GM23248 (cell line): ENCODE measurements at regions not wholly inside any gene's neighbourhood (a gene's known extent, or its start where the extent isn't known, plus 50 kb on each side); places are given as distances from the start of the nearest gene placed in this dataset.

Source experiments
- DNase-seq: peaks from one replicate; pipeline ENCODE4 v3.0.0-alpha.2; 2015
- H2AFZ ChIP-seq: fragments of 200-600 bp; sonication (generic); 2 replicates; pipeline ENCODE4 v1.6.1; 2016; ENCODE audit warnings: antibody characterized with exemption
- H3F3A ChIP-seq: fragments of 200-600 bp; sonication (generic); 2 replicates; pipeline ENCODE4 v1.6.1; 2016; ENCODE audit warnings: mild to moderate bottlenecking, antibody characterized with exemption, mixed run types; ENCODE audit not compliant: insufficient read depth
- H3K27ac ChIP-seq: fragments of 200-600 bp; sonication (generic); 2 replicates; pipeline ENCODE4 v1.5.1; 2016; ENCODE audit warnings: mild to moderate bottlenecking
- H3K27me3 ChIP-seq: fragments of 200-600 bp; sonication (generic); replicated peaks from 2 replicates; pipeline ENCODE4 v1.6.1; 2016; ENCODE audit warnings: mild to moderate bottlenecking; ENCODE audit not compliant: insufficient read depth
- H3K36me3 ChIP-seq: fragments of 200-600 bp; sonication (generic); 2 replicates; pipeline ENCODE4 v1.6.1; 2016; ENCODE audit warnings: low read depth, mild to moderate bottlenecking
- H3K4me1 ChIP-seq: fragments of 200-600 bp; sonication (generic); 2 replicates; pipeline ENCODE4 v1.6.1; 2016; ENCODE audit warnings: mild to moderate bottlenecking; ENCODE audit not compliant: insufficient read depth
- H3K4me2 ChIP-seq: fragments of 200-600 bp; sonication (generic); one replicate; pipeline ENCODE4 v1.6.1; 2016; ENCODE audit warnings: mild to moderate bottlenecking; ENCODE audit not compliant: unreplicated experiment
- H3K4me3 ChIP-seq: fragments of 200-600 bp; sonication (generic); 2 replicates; pipeline ENCODE4 v1.5.1; 2016; ENCODE audit warnings: mild to moderate bottlenecking
- H3K79me2 ChIP-seq: fragments of 200-600 bp; sonication (generic); 2 replicates; pipeline ENCODE4 v1.6.1; 2016; ENCODE audit warnings: mild to moderate bottlenecking; ENCODE audit not compliant: insufficient read depth
- H3K9ac ChIP-seq: fragments of 200-600 bp; sonication (generic); 2 replicates; pipeline ENCODE4 v1.6.1; 2016; ENCODE audit warnings: mild to moderate bottlenecking
- H3K9me2 ChIP-seq: fragments of 200-600 bp; sonication (generic); 2 replicates; pipeline ENCODE4 v1.6.1; 2016; ENCODE audit warnings: mixed run types, mild to moderate bottlenecking, moderate library complexity; ENCODE audit not compliant: insufficient read depth
- H3K9me3 ChIP-seq: fragments of 200-600 bp; sonication (generic); one replicate; pipeline ENCODE4 v1.6.1; 2017; ENCODE audit warnings: low read depth
- H4K20me1 ChIP-seq: fragments of 200-600 bp; sonication (generic); 2 replicates; pipeline ENCODE4 v1.6.0; 2016; ENCODE audit not compliant: insufficient read depth
- EZH2 ChIP-seq: fragments of 200-600 bp; sonication (generic); IDR thresholded peaks from 2 replicates; pipeline ENCODE4 v1.6.1; 2018; ENCODE audit warnings: antibody characterized with exemption, mild to moderate bottlenecking; ENCODE audit not compliant: insufficient read depth, poor library complexity, severe bottlenecking
- EZH2phosphoT487 ChIP-seq: fragments of 200-600 bp; sonication (generic); IDR thresholded peaks from 2 replicates; pipeline ENCODE4 v1.6.1; 2018; ENCODE audit warnings: antibody characterized with exemption, moderate library complexity, mild to moderate bottlenecking, low read depth; ENCODE audit not compliant: insufficient read depth
- WGBS, 2 experiments: methylation state at CpG; one replicate each; pipeline ENCODE4 v1.1.6; 2015 to 2017; ENCODE audit warnings: low lambda C conversion rate in 2 of 2, low coverage in 1 of 2; ENCODE audit errors: missing lambda C conversion rate in 2 of 2; 5-methylcytosine and 5-hydroxymethylcytosine counted together
- in situ Hi-C: fragments of 300-500 bp; cut with MboI; formaldehyde crosslinking; loops from 2 replicates; pipeline ENCODE4 v1.15.0; 2020

- no peaks in the 10 kb centered on the region for H3K9me2 ChIP-seq
These were observed 68.7 kb upstream of the CDH6 start for GRCh38 chr5:31124651-31125305.

GRCh38 chr5:31124026-31124425, 69.5 kb upstream of the CDH6 start:
- no peaks in the 10 kb centered on the region for H3K9me3 ChIP-seq
- TF ChIP-seq EZH2 (no peak), EZH2phosphoT487 (no peak)
- H3K4me1 ChIP-seq = peaks cover 22% of the 10 kb centered on the region
- H3K4me3 ChIP-seq = no peak overlapping the region
- no peaks in the 10 kb centered on the region for H4K20me1 ChIP-seq
- no peaks in the 10 kb centered on the region for H3K9me2 ChIP-seq
- H3K36me3 ChIP-seq = no peaks in the 10 kb centered on the region
- no peaks in the 10 kb centered on the region for H3K27me3 ChIP-seq
- DNase-seq = no peak
- in situ Hi-C loops = no loop called here
- H3F3A ChIP-seq = 0 out of 2 replicates have a peak, but pooled peaks cover 11% of the 10 kb centered on the region
- H3K79me2 ChIP-seq = no peaks in the 10 kb centered on the region
- no peak overlapping the region for H3K4me2 ChIP-seq
- no peak overlapping the region for H2AFZ ChIP-seq
- H3K27ac ChIP-seq = no peak overlapping the region
- 82 to 87% methylated on average over 1 of the region's 1 CpG for WGBS, 2 experiments
- no peak overlapping the region for H3K9ac ChIP-seq

More at GRCh38 chr5:31124651-31125305, 68.7 kb upstream of the CDH6 start:
- H3K36me3 ChIP-seq = no peaks in the 10 kb centered on the region
- peaks cover 18% of the 10 kb centered on the region for H3K4me1 ChIP-seq
- H2AFZ ChIP-seq = no peak overlapping the region
- no peak overlapping the region for H3K4me2 ChIP-seq
- H3K79me2 ChIP-seq = no peaks in the 10 kb centered on the region
- H3K27ac ChIP-seq = no peak overlapping the region
- no peak for DNase-seq
- no peaks in the 10 kb centered on the region for H3K27me3 ChIP-seq
- H3F3A ChIP-seq = 0 out of 2 replicates have a peak, but pooled peaks cover 10% of the 10 kb centered on the region
- H3K4me3 ChIP-seq = no peak overlapping the region
- no peaks in the 10 kb centered on the region for H3K9me3 ChIP-seq
- no peak for TF ChIP-seq EZH2
- no peaks in the 10 kb centered on the region for H4K20me1 ChIP-seq
- no peak overlapping the region for H3K9ac ChIP-seq
- in situ Hi-C loops = no loop called here
- WGBS, 2 experiments = 84 to 90% methylated on average over 5 of the region's 5 CpGs

- no peaks in the 10 kb centered on the region for H3K27me3 ChIP-seq
- H2AFZ ChIP-seq = no peak overlapping the region
- no peak overlapping the region for H3K27ac ChIP-seq
- no peak overlapping the region for H3K4me2 ChIP-seq
- H3K4me3 ChIP-seq = no peak overlapping the region
- no peaks in the 10 kb centered on the region for H3K79me2 ChIP-seq
- H3F3A ChIP-seq = 0 out of 2 replicates have a peak, but pooled peaks cover 11% of the 10 kb centered on the region
- peaks cover 22% of the 10 kb centered on the region for H3K4me1 ChIP-seq
- H3K9me2 ChIP-seq = no peaks in the 10 kb centered on the region
- H3K9ac ChIP-seq = no peak overlapping the region
- in situ Hi-C loops = no loop called here
- H4K20me1 ChIP-seq = no peaks in the 10 kb centered on the region
- 72 to 73% methylated on average over 4 of the region's 4 CpGs for WGBS, 2 experiments
- H3K36me3 ChIP-seq = no peaks in the 10 kb centered on the region
- TF ChIP-seq EZH2phosphoT487 = no peak
- no peak for TF ChIP-seq EZH2
- H3K9me3 ChIP-seq = no peaks in the 10 kb centered on the region
- DNase-seq = peak; percentile 22
These were observed 70.2 kb upstream of the CDH6 start for GRCh38 chr5:31122998-31123951.

- Histone ChIP-seq H3K27me3 (no peaks in the 10 kb centered on the region), H3K36me3 (no peaks in the 10 kb centered on the region), H3K79me2 (no peaks in the 10 kb centered on the region), H3K9ac (no peak overlapping the region), H4K20me1 (no peaks in the 10 kb centered on the region), H2AFZ (no peak overlapping the region), H3K9me2 (no peaks in the 10 kb centered on the region), H3K4me3 (no peak overlapping the region), H3K9me3 (no peaks in the 10 kb centered on the region), H3F3A (0 out of 2 replicates have a peak, but pooled peaks cover 11% of the 10 kb centered on the region), H3K4me1 (peaks cover 22% of the 10 kb centered on the region), H3K27ac (no peak overlapping the region), H3K4me2 (no peak overlapping the region)
- WGBS, 2 experiments = 86 to 94% methylated on average over 2 of the region's 2 CpGs
- no peak for DNase-seq
- TF ChIP-seq EZH2 (no peak), EZH2phosphoT487 (no peak)
- in situ Hi-C loops = no loop called here
These were observed 72.3 kb upstream of the CDH6 start for GRCh38 chr5:31121224-31121623.
